ENCODE measurements at regions not wholly inside any gene's neighbourhood (a gene's known extent, or its start where the extent isn't known, plus 50 kb on each side); places are given as distances from the start of the nearest gene placed in this dataset.
A peak's percentile ranks its signal among the peaks of the same experiment; 100 is the strongest.
"Not testable (repeated sequence)": the region's sequence is repeated elsewhere in the genome, so short reads cannot be mapped to it uniquely, and the experiment has no call there.

DNA sequence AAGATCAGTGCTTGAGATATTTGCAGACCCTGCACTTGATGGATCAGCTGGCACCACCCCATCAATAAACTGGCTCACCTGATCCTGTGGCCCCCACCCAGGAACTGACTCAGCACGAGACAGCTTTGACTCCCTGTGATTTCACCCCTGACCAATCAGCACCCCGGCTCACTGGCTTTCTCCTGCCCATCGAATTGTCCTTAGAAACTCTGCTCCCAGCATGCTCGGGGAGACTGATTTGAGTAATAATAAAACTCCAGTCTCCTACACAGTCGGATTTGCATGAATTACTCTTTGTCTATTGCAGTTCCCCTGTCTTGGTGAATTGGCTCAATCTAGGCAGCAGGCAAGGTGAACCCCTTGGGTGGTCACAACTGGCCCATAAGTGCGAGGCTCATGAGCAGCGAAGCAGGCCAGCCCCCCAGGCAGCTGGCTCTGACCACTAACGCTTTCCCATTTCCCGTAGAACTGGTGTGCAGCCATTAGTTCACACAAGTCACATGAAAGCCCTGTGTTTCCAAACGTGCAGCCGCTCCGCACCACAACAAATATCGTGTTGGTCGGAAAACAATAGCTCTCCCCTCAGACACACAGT is 79.6 kb downstream of the RSPH3 start:
- DNase-seq, result no peak

DNA sequence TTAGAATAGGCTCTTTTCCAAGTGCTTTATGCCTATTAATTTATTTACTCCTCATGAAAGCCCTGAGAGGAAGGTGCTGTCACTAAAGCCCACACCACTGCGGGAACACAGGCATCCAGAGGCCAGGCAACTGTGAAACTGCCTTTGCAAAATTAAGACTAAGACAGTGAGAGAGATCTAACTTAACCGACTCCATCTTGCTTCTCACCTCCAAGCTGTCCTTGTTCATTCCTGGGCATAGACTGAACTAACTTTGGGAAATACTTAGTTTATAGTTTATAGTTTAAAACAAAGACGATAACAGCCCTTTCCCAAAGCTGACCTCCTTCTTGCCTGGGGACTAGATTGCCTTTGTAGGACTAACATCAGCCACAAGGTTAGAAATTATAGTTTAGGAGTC is 80.1 kb downstream of the RSPH3 start:
- DNase-seq, result no peak

DNA sequence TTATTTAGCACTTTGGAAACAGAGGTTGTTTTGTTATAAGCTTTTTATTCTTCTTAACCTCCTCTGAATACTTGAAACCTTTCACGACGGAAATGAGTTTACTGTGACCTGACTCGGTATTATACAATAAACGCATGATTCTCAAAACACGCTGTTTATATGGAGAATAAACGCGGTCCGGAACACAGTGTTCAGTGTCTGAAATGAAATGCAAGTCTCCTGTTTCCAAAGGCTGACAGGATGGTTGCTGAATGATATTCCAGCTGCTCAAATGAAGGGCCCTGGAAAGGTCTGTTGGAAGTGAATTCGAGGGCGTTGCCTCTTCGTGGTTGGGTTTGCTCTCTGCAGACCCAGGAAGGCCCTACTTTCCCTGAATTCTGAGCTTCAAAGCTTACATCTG is 83.4 kb downstream of the RSPH3 start:
- DNase-seq, result no peak

DNA sequence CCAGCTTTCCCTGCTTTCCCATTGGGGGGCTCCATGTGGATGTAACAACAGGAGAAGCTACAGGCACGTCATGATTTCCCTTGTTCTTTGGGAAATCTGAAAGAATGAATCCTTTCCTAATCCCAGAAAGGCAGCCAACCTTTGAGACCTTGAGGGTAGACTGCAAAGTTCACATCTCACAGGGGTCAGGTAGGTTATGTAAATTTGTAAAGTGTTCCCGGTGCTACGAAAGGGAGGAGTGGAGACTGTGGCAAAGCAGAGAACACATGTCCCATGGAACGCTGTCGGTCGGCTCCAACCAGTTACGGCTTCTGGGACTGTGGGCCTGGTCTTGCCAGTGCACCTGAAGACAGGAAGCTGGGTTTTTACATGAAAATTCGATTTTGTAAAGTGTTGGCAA is 85.1 kb downstream of the RSPH3 start:
- no peak for DNase-seq

DNA sequence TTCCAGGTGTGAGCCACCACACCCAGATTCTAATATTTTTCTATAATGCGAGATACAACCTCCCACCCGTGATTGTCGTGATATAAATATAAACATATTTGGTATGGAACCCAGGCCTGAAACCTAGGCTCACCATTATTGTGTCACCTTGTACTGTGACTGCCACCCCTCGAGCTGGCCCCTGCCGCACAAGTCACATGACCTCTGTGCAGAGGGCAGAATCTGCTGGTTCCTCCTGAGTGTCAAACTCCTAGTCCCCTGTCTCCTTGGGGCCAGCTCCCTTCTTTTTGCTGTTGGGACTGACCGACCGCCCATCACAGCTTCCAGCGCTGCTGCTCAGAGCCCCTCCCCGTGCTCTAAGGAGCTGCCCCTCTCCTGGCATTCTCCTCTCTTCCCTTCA is 86.4 kb downstream of the RSPH3 start:
- no peak for DNase-seq

DNA sequence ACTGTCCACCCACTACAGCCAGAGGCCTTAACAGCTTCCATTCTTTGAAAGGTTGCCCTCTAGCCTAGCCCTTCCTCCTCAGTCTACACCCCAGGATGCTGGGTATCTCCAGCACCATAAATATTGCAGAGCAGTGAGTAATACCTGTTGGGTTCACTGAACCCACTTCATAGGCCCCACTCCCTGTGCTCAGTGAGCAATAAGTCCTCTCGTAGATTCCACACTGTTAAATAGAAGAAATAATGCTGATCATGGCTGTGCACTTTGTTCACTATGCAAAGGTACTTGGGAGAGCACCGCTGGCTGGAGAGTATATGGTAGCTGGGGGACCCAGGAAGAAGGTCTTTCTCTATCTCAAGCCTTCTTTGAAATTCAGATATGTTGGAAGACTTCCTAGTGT is 87.3 kb downstream of the RSPH3 start:
- no peak for DNase-seq

DNA sequence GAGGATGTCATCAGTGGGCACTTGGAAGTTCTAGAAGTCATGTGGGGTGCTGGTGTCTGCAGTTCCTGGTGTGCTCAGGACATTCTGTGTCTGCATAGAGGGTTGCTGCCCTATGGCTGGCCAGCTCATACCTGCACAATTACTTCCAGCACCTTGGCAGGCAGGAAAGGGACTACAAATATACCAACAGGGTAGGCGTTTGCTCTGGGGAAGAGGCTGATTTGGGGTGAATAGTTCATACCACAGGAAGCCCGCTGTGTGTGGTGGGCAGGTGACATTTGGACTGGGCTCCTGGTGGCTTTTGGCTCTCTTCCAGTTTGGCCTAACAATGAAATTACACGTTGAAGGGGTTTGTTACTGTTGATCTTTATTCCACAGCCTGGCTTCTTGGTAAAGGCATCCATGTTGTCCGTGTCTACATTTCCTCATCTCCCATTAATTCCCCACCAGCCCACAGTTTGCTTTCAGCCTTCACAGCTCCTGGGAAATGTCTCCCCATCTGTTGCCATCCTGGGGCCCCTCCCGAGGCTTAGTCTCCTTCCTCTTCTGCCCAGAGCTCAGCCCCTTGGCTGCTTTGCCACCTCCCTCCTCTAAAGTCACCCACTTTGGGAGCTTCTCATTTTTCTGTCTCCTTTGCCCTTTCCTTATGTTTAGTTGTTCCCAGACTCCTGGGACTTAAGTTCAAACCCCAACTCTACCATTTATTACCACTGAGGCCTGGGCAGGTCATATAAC is 88.1 kb downstream of the RSPH3 start:
- peak in 1 of 2 experiments; percentile 23 for DNase-seq

DNA sequence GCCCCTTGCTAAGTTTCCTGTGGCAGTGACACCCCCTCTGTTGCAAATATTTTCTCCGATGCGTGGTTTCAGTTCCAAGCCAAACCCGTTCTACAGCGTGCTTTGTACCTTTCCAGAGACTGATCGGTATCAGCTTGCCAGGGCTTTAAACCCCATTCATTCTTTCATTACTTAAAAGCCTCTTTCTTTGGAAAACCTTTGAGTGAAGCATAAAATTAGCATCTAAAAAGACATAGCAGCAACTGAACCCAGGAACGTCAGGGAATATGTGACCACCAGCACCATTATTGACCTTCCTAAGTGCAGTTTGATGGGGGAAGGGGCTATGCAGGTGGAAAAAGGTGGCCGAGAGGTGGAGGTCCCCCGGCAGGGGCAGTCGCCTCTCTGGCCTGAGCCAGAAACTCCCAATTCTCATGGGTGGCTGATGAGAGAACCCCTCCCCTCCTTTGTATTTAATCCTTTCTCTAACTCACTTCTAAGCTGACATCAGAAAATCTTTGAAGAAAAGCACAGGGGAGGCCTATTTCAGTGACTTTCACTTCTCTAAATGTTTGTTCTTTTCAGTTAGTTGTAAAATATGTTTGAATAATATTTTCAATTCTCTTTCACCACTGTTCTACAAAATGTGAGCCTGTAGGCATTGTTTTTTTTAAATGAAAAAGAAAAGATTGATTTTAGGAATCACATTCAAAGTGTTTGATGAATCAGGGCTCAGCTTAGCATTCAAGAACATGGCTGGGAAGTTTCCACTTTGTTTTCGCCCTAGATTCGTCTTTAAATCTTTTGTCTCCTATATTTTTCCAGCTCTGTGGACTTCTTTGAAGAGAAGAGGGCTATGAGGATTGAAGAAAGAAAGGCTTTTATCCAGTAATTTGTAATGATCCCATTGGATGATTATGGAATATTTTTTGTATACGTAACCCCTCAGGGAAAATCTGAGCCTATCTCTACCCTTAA is 89.2 kb downstream of the RSPH3 start:
- no peak for DNase-seq

DNA sequence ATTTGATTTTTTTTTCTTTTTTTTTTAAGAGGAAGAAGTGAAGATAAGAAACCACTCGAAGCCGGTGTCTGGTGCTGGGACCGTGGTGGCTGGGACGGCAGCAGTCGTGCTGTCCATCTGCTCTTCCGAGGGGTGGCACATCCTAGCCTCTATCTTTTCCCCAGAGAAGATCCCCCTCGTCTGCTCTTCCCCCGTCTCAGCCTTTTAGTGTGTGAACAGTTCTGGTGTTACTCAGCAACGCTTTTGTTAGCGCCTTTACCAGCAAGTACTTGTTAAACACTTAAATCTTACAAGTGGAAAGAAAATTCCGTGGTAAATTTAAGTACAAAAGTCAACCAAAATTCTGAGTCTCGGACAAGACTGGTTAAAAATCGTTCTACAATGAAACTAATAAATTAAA is 90.1 kb downstream of the RSPH3 start:
- no peak for DNase-seq

DNA sequence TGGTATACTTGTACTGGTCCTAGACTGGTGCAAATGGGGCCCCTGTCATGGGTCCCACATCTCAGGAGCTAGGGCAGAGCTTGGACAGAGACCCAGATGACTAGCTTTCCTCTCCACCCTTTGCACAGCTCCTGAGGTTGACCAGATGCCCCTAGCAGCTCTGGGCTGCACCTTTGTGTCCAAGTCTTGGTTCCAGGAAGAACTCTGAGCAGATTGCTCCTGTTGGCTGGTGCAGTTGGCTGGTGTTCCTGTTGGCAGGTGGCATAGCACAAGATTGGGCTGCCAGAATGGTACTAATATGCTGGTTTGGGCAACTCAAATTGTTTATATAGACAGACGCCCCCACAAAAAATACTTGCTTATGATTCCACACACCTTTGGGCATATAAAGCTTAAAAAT is 89.4 kb upstream of the EZR start:
- no peak for DNase-seq

DNA sequence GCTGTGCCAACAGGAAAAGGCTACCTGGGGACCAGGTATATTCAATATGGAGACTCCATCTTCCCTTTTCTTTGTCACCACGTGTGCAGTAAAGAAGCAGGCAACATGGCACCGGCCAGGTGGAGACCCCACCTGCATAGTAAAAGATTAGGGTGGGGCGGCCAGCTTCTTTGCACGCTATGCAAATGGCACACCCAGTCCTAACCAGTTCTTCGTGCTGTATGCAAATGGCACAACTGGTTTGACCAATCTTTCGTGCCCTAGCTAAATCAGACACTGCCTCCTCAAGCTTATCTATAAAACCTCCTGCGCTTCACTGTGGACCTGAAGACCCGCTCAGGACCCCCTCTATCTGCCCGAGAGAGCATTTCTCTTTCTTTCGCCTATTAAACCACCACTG is 88.8 kb upstream of the EZR start:
- no peak for DNase-seq

DNA sequence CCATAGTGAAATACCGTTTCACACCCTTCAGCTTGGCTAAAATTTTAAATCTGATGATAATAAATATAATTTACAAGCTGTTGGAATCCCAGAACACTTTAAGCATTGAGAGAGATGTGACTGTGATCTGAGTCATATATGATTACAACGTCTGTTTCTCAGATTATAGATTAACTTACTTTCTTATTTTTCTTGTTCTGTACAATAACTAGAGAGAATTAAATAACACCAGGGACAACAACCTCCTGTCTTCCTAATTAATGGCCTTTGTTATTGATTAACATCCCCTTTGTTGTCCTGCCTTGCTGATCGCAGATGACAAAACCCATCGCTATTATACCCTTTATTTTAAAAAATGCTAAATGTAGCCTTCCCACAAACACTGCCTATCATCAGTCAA is 87.8 kb upstream of the EZR start:
- no peak for DNase-seq

DNA sequence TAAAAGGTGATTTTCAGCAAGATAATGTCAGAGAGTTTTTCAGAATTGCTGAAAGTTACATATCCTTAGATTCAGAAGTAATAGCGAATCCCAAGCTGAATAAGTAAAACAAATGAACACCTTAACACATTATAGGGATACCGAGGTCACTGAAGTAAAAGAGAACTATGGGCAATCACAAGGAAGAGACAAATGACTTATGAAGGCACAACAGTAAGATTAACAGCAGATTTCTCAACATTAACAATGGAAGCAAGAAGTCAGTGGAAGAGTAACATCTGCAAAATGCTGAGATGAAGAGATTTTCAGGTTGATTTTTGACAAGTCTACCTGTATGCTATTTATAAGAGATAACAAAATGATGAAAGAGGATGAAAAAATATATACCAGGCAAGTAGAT is 86.1 kb upstream of the EZR start:
- DNase-seq, result no peak

DNA sequence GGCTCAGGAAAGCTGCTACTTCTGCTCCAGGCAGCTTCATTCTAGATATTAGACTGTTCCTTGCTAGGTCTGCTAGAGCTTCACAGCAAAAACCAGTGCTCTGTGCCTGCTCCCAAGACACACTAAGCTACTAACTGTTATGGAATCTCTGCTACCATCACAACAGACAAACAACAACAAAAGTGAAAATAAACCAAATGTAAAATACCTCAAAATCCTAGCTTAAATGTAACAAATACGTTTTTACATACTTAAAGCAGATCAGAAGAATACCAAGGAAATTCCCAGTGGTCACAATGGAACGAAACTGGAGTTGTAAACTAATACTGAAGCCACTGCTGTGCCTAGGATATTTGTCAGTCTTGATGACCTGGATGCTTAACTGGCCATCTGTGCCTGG is 84.6 kb upstream of the EZR start:
- no peak for DNase-seq

DNA sequence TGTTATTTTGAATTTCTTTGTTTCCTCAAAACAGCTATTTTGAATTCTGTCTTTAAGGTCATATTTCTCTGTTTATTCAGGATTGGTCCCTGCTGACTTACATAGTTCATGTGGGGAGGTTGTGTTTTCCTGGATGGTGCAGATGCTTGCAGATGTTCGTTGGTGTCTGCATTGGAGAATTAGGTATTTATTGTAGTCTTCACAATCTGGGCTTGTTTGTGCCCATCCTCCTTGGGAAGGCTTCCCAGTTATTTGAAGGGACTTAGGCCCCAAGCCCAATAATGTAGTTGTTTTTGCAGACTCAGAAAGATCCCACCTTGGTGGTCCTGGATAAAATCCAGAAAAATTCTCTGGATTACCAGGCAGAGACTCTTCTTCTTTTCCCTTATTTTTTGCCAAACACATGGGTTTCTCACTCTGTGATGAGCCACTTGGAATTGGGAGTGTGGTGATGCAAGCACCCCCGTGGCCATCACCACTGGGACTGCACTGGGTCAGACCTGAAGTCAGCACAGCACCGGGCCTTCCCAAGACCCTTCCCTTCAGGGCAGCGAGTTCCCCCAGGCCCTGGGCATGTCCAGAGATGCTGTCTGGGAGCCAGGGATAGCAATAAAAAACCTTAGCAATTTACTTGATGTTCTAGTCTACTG is 81.6 kb upstream of the EZR start:
- no peak for DNase-seq

DNA sequence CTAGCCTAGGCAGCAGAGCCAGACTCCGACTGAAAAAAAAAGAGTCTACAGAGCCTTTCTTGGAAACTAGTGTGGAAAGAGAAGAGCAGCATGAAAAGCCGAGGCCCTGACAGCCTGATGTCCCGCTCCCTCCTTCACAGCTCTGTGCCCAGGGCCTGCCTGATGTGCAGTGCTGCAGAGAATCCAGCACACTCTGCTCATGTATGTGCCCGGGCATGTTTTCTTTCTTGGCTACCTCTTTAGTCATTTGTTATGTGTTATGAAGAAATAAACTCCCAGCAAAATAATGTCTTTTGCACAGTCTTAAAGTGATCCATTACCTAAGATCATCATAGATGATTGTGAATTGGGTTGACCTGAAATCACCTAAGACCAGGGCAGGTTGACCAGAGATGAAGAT is 78.1 kb upstream of the EZR start:
- no peak for DNase-seq

DNA sequence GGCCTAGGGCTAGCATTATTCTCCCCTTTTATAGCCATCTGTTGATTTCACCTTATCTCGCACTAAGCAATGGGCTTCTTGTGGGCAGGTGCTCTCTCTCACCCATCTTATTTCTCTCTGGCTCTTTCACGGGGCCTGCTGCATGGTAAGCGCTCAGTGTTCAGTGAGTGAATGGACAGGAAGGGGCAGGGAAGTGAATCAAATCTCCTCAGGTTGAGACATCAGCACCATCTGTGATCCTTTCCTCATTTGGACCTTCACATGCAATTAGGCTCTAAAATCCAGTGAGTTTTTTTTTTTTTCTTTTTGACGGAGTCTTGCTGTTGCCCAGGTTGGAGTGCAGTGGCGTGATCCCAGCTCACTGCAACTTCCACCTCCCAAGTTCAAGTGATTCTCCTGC is 76.5 kb upstream of the EZR start:
- no peak for DNase-seq

DNA sequence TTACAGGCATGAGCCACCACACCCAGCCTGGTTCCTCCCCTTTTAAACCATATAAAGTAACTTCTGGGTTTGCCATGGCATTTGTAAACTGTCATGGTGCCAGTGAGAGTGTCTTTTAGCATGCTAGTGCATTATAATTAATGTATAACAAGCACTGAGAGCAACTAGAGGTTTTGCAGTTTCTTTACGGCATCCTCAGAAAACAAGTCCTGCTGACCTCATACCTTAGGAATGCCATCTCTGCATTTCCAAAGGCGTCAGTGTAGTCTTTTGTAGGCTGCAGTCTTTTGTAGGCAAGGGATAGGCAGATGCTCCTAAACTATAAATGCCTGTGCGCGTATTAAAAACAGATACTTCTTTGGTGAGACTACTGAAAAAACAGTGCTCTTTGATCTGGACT is 75.0 kb upstream of the EZR start:
- no peak for DNase-seq

DNA sequence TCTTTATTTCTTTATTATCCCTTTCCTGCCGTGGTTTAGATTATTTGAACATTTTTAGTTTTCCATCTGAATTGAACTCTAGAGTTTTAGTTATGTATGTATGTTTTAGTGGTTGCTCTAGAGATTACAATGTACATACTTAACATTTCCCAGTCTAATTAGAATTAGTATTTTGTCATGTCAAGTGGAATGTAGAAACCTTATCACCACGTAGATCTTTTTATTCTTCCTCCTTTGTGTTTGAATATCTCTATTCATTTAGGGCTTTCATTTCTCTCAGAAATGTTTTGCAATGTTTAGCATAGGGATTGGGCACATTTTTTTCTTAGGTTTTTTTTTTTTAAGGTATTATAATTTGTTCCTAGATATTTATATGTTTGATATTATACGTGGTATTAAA is 73.1 kb upstream of the EZR start:
- DNase-seq, result no peak

DNA sequence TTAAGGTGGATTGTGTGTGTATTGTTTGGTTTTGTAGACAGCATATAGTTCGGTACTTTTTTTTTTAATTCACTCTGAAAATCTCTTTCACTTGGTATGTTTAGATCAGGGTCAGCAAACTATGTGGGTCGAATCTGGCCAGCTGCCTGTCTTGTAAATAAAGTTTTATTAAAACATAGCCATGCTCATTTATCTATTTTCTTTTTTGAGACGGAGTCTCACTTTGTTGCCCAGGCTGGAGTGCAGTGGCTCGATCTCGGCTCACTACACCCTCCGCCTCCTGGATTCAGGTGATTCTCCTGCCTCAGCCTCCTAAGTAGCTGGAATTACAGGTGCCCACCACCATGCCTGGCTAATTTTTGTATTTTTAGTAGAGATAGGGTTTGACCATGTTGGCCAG is 72.4 kb upstream of the EZR start:
- DNase-seq, result not testable (repeated sequence)

DNA sequence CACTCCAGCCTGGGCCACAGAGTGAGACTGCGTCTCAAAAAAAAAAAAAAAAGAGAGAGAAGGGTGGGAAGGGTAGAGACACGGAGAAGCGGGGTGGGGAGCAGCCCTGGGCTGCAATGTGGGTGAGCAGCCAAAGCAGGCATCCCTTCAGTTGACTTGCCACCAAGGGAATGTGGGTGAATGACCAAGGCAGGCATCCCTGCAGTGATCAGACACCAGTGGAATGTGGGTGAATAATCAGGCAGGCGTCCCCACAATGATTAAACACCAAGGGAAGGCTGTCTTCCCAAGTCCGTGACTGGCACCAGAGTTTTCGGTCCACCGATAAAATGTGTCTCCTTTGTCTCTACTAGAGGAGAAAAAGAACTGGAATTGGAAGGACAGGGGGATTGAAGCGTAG is 69.0 kb upstream of the EZR start:
- DNase-seq, result not testable (repeated sequence)

DNA sequence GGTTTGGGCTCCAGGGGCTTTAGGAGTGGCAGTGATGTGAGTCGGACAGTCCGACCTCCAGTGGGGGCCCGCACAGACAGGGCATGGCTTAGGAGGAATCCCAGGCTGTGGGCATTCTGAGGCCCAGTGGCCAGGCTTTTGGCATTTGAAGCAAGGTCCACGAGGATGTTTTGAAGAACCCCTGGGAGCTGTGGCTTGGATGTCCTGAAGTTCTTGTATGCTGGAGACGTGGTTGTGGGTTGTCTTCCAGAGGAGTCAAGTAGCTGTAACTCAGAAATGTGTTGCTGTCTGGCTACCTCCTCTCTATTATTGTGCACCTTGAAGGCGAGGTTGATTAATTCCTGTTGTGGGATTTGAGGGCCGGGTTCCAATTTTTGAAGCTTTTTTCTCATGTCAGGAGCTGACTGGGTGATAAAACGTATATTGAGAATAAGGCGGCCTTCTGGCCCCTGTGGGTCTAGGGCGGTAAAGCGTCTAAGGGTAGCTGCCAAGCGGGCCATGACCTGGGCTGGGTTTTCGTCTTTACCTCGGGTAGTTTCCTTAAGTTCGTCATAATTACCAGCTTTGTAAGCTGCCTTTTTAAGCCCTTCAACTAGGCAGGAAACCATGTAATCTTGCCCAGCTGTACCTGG is 67.3 kb upstream of the EZR start:
- not testable (repeated sequence) for DNase-seq

DNA sequence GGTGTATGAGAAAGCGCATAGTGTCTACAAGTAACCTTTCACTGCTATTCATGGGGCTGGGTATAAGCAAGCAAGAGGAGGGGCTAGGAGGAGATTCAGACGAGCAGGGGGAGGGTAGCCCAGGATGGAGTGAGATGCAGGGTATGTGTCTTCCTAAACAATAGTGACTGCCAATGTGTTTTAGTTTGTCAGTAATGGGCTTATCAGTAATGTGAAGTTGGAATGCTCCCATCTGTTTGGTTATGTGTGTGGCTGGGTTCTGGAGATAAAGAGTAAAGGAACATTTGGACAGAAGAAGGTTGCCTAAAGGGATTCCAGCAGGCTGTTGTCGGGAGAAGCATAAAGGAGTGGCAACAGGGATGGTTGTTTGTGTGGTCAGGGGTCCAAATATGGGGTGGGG is 62.7 kb upstream of the EZR start:
- not testable (repeated sequence) for DNase-seq
